ENCODE measurements at regions not wholly inside any gene's neighbourhood (a gene's known extent, or its start where the extent isn't known, plus 50 kb on each side); places are given as distances from the start of the nearest gene placed in this dataset.

DNA sequence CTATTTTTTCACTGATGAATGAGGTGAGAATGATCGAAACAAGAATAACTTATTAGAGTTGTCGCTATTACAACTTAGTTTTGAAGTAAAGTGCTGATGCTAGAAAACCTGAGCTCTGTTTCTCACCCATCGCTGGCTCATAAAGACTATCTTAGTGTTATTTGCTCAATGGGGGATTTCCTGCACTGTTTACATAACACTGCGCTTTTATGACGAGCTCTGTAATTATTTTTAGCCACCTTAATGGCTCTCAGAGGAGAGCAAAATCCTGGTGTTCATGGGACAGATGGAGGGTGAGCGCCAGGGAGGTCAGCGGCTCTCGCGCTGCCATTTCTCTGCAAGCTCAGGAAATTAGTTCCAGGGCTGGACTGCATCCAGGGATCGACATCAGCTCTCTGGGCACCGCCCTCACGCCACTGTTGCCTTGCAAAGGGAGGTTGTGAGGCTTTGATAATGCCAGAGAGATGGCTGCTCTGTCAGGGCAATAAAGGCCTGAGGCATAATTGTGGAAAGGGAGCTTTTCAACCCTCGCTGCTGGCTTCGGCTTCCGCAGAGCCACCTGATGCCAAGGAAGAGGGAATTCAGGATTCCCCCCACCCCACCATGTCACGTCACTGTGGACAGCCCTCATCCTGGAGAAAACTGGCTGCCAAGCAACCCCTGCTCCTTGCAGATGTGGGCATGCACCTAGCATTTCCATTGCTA lies 72.0 kb downstream of the DACT2 start:
- TF ChIP-seq, protein P1, sequence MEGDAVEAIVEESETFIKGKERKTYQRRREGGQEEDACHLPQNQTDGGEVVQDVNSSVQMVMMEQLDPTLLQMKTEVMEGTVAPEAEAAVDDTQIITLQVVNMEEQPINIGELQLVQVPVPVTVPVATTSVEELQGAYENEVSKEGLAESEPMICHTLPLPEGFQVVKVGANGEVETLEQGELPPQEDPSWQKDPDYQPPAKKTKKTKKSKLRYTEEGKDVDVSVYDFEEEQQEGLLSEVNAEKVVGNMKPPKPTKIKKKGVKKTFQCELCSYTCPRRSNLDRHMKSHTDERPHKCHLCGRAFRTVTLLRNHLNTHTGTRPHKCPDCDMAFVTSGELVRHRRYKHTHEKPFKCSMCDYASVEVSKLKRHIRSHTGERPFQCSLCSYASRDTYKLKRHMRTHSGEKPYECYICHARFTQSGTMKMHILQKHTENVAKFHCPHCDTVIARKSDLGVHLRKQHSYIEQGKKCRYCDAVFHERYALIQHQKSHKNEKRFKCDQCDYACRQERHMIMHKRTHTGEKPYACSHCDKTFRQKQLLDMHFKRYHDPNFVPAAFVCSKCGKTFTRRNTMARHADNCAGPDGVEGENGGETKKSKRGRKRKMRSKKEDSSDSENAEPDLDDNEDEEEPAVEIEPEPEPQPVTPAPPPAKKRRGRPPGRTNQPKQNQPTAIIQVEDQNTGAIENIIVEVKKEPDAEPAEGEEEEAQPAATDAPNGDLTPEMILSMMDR (IDR thresholded peaks at IDR 0.05) = no peak
- TF ChIP-seq POLR2A (IDR thresholded peaks at IDR 0.05) = no peak

All from testis (tissue), 2 donors.